ENCODE measurements at regions not wholly inside any gene's neighbourhood (a gene's known extent, or its start where the extent isn't known, plus 50 kb on each side); places are given as distances from the start of the nearest gene placed in this dataset.

DNA sequence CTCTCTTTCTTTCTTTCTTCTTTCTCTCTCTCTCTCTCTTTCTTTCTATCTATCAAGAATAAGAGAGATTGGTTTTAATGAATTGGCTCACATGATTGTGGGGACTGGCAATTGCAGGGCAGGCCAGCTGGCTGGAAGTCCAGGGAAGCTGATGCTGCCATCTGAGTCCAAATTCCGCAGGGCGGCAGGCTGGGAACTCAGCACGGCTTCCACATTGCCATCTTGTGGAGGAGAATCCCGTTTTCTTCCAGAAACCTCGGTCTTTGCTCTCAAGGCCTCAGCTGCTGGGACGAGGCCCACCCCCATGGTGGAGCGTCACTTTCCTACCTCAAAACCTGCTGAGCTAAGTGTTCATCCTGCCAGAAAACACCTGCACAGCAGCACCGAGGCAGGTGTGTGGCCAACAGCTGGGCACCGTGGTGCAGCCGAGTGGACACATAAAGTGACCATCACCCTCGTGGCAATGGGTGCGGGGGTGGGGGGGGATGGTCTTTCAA lies 58.8 kb upstream of the SLCO4A1 start:
- DNase-seq: no peak

DNA sequence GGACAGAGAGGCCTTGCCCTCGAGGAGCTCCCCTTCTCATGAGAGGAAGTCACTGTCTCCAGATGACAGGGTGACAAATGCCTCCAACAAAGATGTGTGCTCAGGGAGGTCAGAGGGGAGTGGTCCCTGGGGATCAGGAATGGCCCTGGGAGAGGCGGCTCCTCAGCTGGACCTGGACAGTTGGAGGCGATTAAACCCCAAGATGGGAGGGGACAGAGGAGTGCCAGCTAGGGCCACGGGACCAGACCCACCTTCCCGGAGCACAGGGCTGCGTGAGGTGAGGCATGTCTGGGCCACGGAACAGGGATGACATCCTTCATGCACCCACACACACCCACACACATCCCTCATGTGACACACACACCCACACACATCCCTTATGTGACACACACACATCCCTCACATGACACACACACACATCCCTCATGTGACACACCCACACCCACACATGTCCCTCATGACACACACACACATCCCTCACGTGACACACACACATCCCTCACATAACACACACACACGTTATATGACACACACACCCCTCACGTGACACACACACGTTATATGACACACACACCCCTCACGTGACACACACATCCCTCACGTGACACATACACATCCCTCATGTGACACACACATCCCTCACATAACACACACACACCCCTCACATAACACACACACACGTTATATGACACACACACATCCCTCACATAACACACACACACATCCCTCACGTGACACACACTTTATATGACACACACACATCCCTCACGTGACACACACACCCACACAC lies 57.4 kb upstream of the SLCO4A1 start:
- no peak for DNase-seq

DNA sequence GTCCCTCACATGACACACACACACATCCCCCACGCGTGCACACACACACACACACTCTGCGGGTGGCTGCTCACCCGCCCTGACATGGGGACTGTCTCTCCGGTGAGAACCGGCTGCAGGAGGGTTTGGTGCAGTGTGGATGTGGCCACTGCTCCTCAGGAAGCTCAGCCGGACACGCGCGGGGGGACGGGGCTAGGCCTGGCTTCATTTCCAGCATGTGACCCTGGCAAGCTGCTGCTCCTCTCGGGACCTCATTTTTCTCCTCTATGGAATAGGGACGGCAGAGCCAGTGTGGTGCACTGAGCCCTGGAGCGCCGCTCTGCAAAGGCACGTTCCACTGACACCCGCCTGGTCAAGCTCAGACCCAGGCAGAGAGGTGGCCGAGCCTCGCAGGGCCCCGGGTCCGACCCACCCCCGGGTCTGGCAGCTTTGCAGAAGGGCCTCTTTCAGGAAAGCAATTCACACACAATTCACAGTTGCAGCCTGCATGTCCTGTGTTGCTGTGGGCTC lies 56.8 kb upstream of the SLCO4A1 start:
- DNase-seq: no peak

DNA sequence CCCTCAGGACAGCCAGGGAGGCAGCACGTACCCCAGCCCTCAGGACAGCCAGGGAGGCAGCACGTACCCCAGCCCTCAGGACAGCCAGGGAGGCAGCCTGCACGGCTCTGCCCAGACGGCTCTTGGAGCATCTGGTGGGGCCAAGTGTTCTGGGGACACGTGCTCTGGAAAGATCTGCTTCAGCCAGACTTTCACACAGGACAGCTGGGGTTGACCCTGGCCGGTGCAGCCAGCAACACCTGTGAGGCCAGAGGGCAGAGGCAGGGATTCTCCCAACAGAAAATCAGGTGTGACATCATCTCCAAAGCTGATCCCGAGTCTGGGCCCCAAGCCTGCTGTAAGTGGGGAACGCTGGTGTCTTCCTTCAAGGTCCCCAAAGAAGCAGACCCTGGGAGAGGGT lies 55.5 kb upstream of the SLCO4A1 start:
- no peak for DNase-seq

DNA sequence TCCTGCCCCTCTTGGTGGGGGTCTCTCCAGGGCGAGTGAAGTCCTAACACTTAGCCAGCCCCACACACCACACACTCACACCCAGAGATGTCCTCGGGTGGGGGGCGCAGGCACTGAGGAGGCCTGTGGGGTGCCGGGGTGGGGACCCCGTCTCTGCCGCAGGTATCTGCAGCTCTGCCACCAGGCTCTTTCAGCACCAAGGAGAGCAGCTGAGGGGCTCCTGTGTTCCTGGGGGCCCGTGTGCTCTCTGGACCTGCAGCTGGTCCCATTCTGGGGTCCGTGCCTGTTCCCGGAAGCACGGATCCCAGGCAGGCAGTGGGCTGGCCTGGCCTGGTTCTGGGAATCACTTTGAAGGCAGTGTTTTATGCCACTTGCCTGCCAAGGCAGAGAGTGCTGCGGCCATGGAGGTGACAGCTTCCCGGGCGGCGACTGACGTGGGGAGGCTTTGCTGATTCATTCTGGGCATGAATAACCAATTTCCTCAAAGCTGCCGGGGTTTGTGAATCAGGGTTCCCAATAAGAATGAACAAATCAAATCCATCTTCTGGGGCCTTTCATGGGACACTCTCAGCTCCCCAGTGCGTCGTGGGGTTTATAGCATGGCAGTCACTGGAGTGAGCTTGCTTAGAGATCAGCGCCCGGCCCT lies 54.4 kb upstream of the SLCO4A1 start:
- DNase-seq: peak; percentile 77

DNA sequence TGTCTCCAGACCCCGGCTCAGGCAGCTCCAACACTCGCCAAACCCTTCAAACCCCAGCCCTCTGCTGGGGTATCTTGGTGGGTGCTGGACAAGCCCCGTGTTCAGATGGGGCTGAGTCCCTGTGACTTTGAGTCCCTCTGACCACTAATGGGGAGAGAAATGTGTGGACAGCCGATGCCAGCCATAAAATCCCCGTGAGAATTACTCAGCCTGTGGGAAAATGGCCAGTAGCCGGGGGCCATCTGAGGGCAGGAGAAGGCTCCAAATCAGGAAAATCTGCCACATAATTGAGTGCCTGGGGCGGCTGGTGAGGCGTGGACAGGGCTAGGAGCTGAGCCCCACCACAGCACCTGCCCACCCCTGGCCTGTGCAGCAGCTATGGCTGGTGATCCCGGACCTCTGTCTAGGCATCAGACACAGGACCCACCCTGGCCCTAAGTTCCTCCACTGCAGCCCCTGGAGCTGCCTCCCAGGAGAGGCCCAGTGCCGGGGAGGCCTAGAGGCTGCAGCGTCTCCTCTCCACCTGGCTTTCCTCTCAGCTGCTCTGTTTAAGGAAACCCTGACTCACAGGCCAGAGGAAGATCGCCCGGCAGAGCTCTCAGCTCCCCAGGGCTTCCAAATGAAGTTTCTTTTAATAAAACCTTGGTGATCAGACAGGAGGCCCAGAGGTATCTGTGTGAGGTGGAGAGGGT lies 53.7 kb upstream of the SLCO4A1 start:
- no peak for DNase-seq

DNA sequence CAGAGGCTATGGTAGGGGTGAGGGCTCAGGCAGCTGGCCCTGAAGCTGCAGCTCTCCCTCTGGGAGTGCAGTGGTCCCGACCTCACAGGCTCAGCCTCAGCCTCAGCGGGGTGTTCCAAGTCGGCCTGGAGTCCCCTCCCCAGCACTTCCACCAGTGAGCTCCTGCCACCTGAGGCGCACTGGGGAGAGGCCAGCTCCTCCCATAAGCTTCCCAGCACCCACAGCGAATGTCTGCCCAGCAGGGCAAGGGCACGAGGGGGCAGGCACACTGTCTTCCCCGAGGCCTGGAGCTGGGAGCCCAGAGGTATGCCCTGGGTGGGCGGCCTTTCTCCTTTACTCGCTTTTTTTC lies 53.2 kb upstream of the SLCO4A1 start:
- no peak for DNase-seq

DNA sequence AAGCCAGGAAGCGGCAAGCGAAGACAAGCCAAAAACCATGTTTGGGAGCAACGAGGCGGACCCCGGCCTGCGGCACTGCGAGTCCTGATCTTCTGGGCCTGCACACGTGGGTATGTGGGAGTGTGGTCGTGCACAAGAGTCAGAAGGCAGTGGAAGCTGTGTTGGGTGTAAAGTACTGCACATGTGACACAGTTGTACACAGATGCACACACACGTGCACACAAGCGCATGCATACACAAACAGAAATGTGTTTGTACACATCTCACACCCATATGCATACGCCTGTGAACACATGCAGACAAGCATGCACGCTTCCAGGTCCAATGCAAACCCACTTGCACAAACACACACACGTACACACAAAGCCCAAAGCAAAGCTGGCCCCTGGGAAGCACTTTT lies 52.6 kb upstream of the SLCO4A1 start:
- no peak for DNase-seq

DNA sequence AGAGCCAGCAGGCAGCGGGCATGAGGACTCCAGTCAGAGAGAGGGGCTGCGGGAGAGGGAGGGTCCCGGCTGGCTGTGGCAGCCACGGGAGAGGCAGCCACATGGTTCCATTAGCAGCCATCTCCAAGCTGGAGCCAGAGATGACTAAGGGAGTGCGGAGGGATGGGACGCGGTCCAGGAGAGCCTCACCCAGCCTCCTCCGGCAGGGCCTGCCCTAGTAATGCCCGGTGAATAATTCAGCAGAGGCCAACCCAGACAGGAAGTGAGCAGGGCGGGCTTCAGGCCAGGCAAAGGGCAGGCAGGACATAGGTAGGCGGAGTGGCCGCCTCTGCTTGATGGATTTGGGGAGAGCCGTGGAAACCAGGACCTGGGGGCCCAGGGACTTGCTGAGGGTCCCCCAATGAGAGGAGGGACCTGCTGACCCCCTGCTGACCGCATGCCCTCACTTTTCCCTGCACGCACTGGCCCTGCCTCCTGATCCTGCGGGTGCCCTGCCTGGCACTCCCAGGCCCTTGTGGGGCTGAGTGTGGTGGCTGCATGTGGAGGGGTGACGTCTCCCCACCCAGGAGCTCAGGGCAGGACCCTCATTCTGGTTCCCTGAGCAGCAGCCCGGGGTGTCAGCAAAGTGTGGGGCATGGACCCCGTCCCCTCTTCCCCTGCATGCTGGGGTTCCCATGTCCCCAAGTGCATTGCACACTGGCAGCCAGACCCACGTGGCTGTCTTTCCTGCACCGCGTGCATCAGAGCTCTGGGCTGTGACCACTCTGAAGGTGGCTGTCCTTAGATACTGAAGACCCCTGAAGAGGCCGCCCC lies 51.8 kb upstream of the SLCO4A1 start:
- DNase-seq: peak; percentile 56

DNA sequence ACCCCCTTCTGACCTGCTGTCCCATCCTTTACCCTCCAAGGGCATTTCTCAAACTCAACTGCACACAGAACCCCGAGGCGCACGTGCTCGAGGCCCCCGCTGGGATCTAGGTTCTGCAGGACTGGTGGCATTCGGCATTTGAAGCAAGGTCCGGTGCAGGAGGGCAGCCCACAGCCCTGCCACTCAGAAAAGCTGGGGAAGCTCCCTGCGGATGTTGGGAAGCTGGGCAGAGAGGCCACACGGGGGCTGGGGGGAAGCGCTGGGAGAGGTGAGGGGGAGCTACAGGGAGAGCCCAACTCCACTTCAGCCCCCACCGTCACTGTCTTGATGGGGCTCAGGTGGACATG lies 51.2 kb upstream of the SLCO4A1 start:
- no peak for DNase-seq

DNA sequence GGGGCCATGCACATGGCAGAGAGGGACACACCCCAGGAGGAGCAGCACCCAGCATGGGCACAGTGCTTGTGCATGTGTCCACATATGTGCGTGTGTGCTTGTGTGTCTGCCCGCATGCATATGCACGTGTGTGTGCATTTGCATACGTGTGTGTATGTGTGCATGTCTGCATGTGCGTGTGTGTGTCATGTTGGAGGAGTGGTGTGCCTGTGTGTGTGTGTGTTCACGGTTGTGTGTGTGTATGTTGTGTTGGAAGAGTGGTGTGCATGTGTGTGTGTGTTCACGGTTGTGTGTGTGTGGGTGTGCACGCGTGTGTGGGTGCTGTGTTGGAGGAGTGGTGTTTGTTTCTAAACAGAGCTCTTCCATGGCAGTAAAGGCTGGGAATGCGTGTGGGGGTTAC lies 50.7 kb upstream of the SLCO4A1 start:
- DNase-seq: no peak
